ENCODE measurements at regions not wholly inside any gene's neighbourhood (a gene's known extent, or its start where the extent isn't known, plus 50 kb on each side); places are given as distances from the start of the nearest gene placed in this dataset.

- Histone ChIP-seq H2AFZ (ENCODE audit: low read depth, low read length) (no peak overlapping the region), H3K9me1 (replicated peaks; ENCODE audit: control insufficient read depth, extremely low read depth, insufficient read depth, low read length) (no peaks in the 10 kb centered on the region), H3K9me3 (replicated peaks; ENCODE audit: control insufficient read depth, insufficient read depth, low read length) (no peaks in the 10 kb centered on the region), H3K4me3 (replicated peaks in 1 of 3; ENCODE audit: insufficient read depth in 1 of 3, low read depth in 1 of 3, low read length in 3 of 3) (no peak overlapping the region), H3K4me2 (ENCODE audit: insufficient read depth, low read length) (no peak overlapping the region), H3K9ac (replicated peaks; ENCODE audit: extremely low read depth, insufficient read depth, low read length) (no peak overlapping the region), H3K4me1 (ENCODE audit: control insufficient read depth, extremely low read depth, insufficient read depth, low read length) (no peaks in the 10 kb centered on the region), H3K27me3 (ENCODE audit: control insufficient read depth in 2 of 2, insufficient read depth in 2 of 2, low read length in 2 of 2) (peaks cover 0 to 2% of the 10 kb centered on the region in 2 experiments), H4K20me1 (replicated peaks; ENCODE audit: control insufficient read depth, extremely low read depth, insufficient read depth, low read length) (no peaks in the 10 kb centered on the region), H3K36me3 (ENCODE audit: control insufficient read depth in 2 of 2, extremely low read depth in 1 of 2, insufficient read depth in 2 of 2, low read length in 2 of 2) (no peaks in the 10 kb centered on the region), H3K27ac (ENCODE audit: insufficient read depth, low read depth, low read length) (no peak overlapping the region), H3K79me2 (ENCODE audit: control insufficient read depth, insufficient read depth, low read length) (no peaks in the 10 kb centered on the region)
- DNase-seq (ENCODE audit: low read depth, low spot score) (no peak), FAIRE-seq (no peak)
- BruUV-seq (replicated peaks) = no TSS peak
- TF ChIP-seq FOS (IDR thresholded peaks at IDR 0.05; ENCODE audit: borderline replicate concordance, insufficient read depth, low read length) (no peak), JUN (IDR thresholded peaks at IDR 0.05; ENCODE audit: borderline replicate concordance, insufficient read depth, insufficient read length, low read depth) (no peak), GATA2 (IDR thresholded peaks at IDR 0.05; ENCODE audit: insufficient read depth, insufficient read length, low read depth, low read length) (no peak), CTCF (IDR thresholded peaks at IDR 0.05; ENCODE audit: extremely low read depth in 1 of 2, insufficient read depth in 1 of 2, low read depth in 1 of 2, low read length in 2 of 2) (no peak), MYC (IDR thresholded peaks at IDR 0.05; ENCODE audit: low read depth, low read length) (no peak), POLR2AphosphoS5 (IDR thresholded peaks at IDR 0.05; ENCODE audit: insufficient read depth, low read depth, low read length) (no peak), POLR2A (IDR thresholded peaks at IDR 0.05; ENCODE audit: low read depth, low read length) (no peak), MAX (IDR thresholded peaks at IDR 0.05; ENCODE audit: insufficient read depth, insufficient read length) (no peak), EZH2 (IDR thresholded peaks at IDR 0.05; ENCODE audit: borderline replicate concordance, low read depth, low read length, severe bottlenecking) (no peak)
- POLR2A ChIA-PET = no interaction called here
- CTCF ChIA-PET = interaction anchor here (2.4 kb wide), 1 partner anchor 284 kb away, joined by 7 read pairs; no protein-coding TSS in a partner anchor
- intact Hi-C loops (cut with micrococcal nuclease) (no loop called here), dilution Hi-C loops (cut with MboI; ENCODE audit: extremely low pct_ligation_motif_present, low sequenced_read_pairs) (no loop called here)
Measured at GRCh38 chr11:11076879-11077278, 219.0 kb upstream of the ZBED5 start.
